WERI-Rb-1 (cell line): ENCODE measurements at regions not wholly inside any gene's neighbourhood (a gene's known extent, or its start where the extent isn't known, plus 50 kb on each side); places are given as distances from the start of the nearest gene placed in this dataset.

Source experiments
- DNase-seq: peaks from one replicate; pipeline ENCODE4 v3.0.0-alpha.2; 2020
- H3K27ac ChIP-seq: fragments of 250-450 bp; sonication (Bioruptor Pico); 2 replicates; pipeline ENCODE4 v1.5.1; 2020; ENCODE audit warnings: mild to moderate bottlenecking, moderate library complexity
- H3K27me3 ChIP-seq: fragments of 250-450 bp; sonication (Bioruptor Pico); 2 replicates; pipeline ENCODE4 v1.5.1; 2021; ENCODE audit warnings: mild to moderate bottlenecking, low read depth, moderate library complexity; ENCODE audit not compliant: insufficient read depth, severe bottlenecking
- H3K36me3 ChIP-seq: fragments of 250-450 bp; sonication (Bioruptor Pico); 2 replicates; pipeline ENCODE4 v1.5.1; 2020; ENCODE audit warnings: mild to moderate bottlenecking, moderate library complexity
- H3K4me3 ChIP-seq: 2 replicates; pipeline ENCODE4 v1.5.1; 2011; ENCODE audit warnings: low read depth, mild to moderate bottlenecking, control low read depth, low read length
- H3K9me3 ChIP-seq: fragments of 250-450 bp; sonication (Bioruptor Pico); 2 replicates; pipeline ENCODE4 v1.5.1; 2021; ENCODE audit warnings: mild to moderate bottlenecking, moderate library complexity; ENCODE audit not compliant: severe bottlenecking
- TF ChIP-seq, protein P1 (sequence below): IDR thresholded peaks from 2 replicates; pipeline ENCODE4 v1.5.1; 2011; ENCODE audit warnings: low read depth, mild to moderate bottlenecking, control low read depth, inconsistent platforms, low read length

GRCh38 chr18:77990901-77991300, 741.3 kb downstream of the GALR1 start:
- Histone ChIP-seq H3K4me3 (no peak overlapping the region), H3K9me3 (no peaks in the 10 kb centered on the region), H3K36me3 (no peaks in the 10 kb centered on the region), H3K27me3 (no peaks in the 10 kb centered on the region), H3K27ac (no peak overlapping the region)
- TF ChIP-seq, protein P1, sequence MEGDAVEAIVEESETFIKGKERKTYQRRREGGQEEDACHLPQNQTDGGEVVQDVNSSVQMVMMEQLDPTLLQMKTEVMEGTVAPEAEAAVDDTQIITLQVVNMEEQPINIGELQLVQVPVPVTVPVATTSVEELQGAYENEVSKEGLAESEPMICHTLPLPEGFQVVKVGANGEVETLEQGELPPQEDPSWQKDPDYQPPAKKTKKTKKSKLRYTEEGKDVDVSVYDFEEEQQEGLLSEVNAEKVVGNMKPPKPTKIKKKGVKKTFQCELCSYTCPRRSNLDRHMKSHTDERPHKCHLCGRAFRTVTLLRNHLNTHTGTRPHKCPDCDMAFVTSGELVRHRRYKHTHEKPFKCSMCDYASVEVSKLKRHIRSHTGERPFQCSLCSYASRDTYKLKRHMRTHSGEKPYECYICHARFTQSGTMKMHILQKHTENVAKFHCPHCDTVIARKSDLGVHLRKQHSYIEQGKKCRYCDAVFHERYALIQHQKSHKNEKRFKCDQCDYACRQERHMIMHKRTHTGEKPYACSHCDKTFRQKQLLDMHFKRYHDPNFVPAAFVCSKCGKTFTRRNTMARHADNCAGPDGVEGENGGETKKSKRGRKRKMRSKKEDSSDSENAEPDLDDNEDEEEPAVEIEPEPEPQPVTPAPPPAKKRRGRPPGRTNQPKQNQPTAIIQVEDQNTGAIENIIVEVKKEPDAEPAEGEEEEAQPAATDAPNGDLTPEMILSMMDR, result no peak
- no peak for DNase-seq

GRCh38 chr18:77992057-77992456, 742.4 kb downstream of the GALR1 start:
- TF ChIP-seq, protein P1, result no peak
- Histone ChIP-seq H3K4me3 (no peak overlapping the region), H3K27me3 (no peaks in the 10 kb centered on the region), H3K9me3 (no peaks in the 10 kb centered on the region), H3K36me3 (no peaks in the 10 kb centered on the region), H3K27ac (no peak overlapping the region)
- no peak for DNase-seq

- H3K4me3 ChIP-seq, result no peak overlapping the region
- TF ChIP-seq, protein P1, result no peak
- no peak for DNase-seq
Measured at GRCh38 chr18:77993188-77993981, 743.7 kb downstream of the GALR1 start.

GRCh38 chr18:77995593-77995992, 745.9 kb downstream of the GALR1 start:
- TF ChIP-seq, protein P1, result no peak
- Histone ChIP-seq H3K9me3 (no peaks in the 10 kb centered on the region), H3K27me3 (no peaks in the 10 kb centered on the region), H3K36me3 (no peaks in the 10 kb centered on the region), H3K4me3 (no peak overlapping the region), H3K27ac (no peak overlapping the region)
- no peak for DNase-seq

More at GRCh38 chr18:77993188-77993981, 743.7 kb downstream of the GALR1 start:
- Histone ChIP-seq H3K27me3 (no peaks in the 10 kb centered on the region), H3K9me3 (no peaks in the 10 kb centered on the region), H3K27ac (no peak overlapping the region), H3K36me3 (no peaks in the 10 kb centered on the region)

DNA sequence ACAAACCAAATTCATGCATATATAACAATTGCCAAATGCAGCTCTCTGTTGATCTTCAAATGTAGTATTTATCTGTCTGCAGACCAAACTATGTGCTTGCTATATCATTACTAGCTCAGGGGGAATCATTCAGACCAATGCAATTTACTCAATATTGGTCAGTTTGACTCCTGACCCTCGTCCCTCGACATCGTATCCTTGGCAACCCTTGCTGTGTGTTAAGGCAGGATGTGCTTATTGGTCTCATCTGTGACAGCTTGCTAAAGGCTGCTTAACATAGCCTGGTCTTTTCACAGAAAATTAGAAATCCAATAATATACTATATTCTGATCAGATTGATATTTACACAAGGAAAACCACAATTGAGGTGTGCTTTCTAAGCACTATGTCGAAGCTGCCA, 747.1 kb downstream of the GALR1 start:
- TF ChIP-seq, protein P1, result no peak
- Histone ChIP-seq H3K4me3 (no peak overlapping the region), H3K27me3 (no peaks in the 10 kb centered on the region), H3K9me3 (no peaks in the 10 kb centered on the region), H3K27ac (no peak overlapping the region), H3K36me3 (no peaks in the 10 kb centered on the region)
- DNase-seq, result no peak

DNA sequence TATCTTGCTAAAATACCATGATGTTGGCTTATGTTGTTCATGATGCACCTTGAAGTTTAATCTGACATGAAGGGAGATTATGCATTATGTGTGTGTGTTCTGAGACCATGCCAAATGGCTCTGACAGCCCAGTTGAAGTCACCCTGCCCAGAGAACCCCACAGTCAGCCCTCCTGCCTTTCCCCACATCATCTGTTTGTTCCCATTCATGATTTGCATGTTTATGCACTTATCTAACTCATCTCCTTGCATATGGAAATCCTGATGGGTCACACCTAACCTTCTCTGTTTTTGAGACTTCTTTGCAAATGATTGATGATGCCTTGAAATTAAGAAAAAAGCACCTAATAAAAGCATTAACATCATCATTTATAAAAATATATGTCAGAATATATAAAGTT, 752.2 kb downstream of the GALR1 start:
- no peak for DNase-seq
- Histone ChIP-seq H3K27me3 (no peaks in the 10 kb centered on the region), H3K36me3 (no peaks in the 10 kb centered on the region), H3K4me3 (no peak overlapping the region), H3K9me3 (no peaks in the 10 kb centered on the region), H3K27ac (no peak overlapping the region)
- TF ChIP-seq, protein P1, result no peak
